Sciatic nerve (tissue), 2 donors: ENCODE measurements at regions not wholly inside any gene's neighbourhood (a gene's known extent, or its start where the extent isn't known, plus 50 kb on each side); places are given as distances from the start of the nearest gene placed in this dataset. TPM values are rescaled to one million over a fixed set of nuclear protein-coding genes. Genes with fewer than 3 reads are reported as not detected.
A peak's percentile ranks its signal among the peaks of the same experiment; 100 is the strongest.

ENCODE experiments used
- ATAC-seq: fragments of 200-7000 bp; cut with Tn5 transposase; one replicate; pipeline ENCODE4 v1.9.1; 2020; ENCODE audit warnings: mild to moderate bottlenecking, moderate library complexity
- DNase-seq: peaks from one replicate; pipeline ENCODE4 v3.0.0-alpha.2; 2020; ENCODE audit warnings: low spot score
- intact Hi-C: fragments of 100-400 bp; cut with DNase I; formaldehyde crosslinking; loops from one replicate; pipeline ENCODE4 v1.14.2; 2022
- microRNA-seq: library from miRNA; unstranded; fragments of <30 nt; microRNA quantifications from one replicate; pipeline ENCODE4 v1.2.0, GENCODE V29; 2020
- donor health status: DM: no; HTN: no; CAD: no.
- donor health status: DM: no; HTN: no; CAD: no.

GRCh38 chr11:104254347-104254746 is 90.4 kb upstream of the PDGFD start:
- peak; percentile 49 for DNase-seq

GRCh38 chr11:104246590-104246989 is 82.6 kb upstream of the PDGFD start:
- ATAC-seq (no peak), DNase-seq (no peak)
- intact Hi-C loops: no loop called here

More at GRCh38 chr11:104254347-104254746, 90.4 kb upstream of the PDGFD start:
- ATAC-seq: no peak
- intact Hi-C loops: no loop called here

GRCh38 chr11:104238916-104239315 is 75.0 kb upstream of the PDGFD start:
- ATAC-seq: no peak
- intact Hi-C loops: no loop called here
- DNase-seq: no peak

GRCh38 chr11:104225047-104225446 is 61.1 kb upstream of the PDGFD start:
- no peak for ATAC-seq
- intact Hi-C loops: no loop called here
- no peak for DNase-seq

DNA sequence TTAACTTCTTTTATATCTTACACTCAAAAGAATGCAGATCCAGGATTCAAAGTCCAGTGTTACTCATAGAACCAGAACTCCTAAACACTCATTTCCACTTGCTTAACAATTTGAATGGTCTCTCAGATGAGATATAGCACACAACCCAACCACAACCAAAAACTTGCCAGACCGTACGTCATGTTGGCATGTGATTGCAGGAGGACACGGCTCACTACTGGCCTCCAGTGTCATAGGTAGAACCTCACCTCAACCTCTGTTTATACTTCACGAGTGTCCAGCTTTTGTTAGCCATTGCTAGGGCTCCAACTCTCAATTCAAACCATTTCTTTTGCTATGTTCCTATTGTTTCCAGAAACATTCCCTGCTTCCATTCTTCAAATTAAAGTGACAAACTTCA is 58.5 kb upstream of the PDGFD start:
- ATAC-seq (no peak), DNase-seq (no peak)
- intact Hi-C loops: no loop called here

GRCh38 chr11:104221455-104221854 is 57.5 kb upstream of the PDGFD start:
- DNase-seq (no peak), ATAC-seq (no peak)
- intact Hi-C loops: no loop called here

DNA sequence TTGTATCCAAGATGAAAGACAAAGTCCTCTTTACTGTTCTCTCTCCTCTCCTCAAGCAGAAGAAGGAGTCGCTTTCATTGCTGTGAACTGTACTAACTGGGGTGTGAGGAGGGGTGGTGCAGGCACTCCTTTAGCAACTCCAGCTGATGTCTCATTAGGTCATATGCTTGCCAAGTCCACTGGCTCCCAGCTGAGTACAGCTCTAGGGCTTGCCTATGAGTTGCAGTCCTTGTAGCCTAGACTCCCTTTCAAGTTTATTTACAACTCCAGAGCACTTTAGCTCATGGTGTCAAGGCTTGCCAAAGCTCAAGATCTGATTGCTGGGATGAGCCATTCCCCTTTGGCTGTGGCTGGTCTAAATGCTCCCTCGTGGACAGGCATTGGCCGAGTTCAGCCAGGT is 55.1 kb upstream of the PDGFD start:
- ATAC-seq: peak; percentile 93
- intact Hi-C loops: no loop called here
- DNase-seq: no peak

GRCh38 chr11:104214517-104214916 is 50.6 kb upstream of the PDGFD start:
- ATAC-seq: no peak
- intact Hi-C loops: no loop called here
- no peak for DNase-seq

Small RNAs in the stretch of these regions (microRNA-seq; reads per million reads assigned to microRNA genes)
- gene MIR7641-1: not detected
